8988T (cell line): ENCODE measurements at regions not wholly inside any gene's neighbourhood (a gene's known extent, or its start where the extent isn't known, plus 50 kb on each side); places are given as distances from the start of the nearest gene placed in this dataset.

Source experiments
- DNase-seq: peaks from one replicate; pipeline ENCODE4 v3.0.0; 2011

- DNase-seq: no peak
Measured at GRCh38 chr9:99559776-99560175, 261.9 kb upstream of the NR4A3 start.

GRCh38 chr9:99560561-99560960, 261.1 kb upstream of the NR4A3 start:
- DNase-seq: no peak

GRCh38 chr9:99561509-99561917, 260.2 kb upstream of the NR4A3 start:
- no peak for DNase-seq

- DNase-seq: no peak
Measured at GRCh38 chr9:99561961-99562565, 259.6 kb upstream of the NR4A3 start.

- no peak for DNase-seq
Measured at GRCh38 chr9:99563364-99563763, 258.3 kb upstream of the NR4A3 start.

GRCh38 chr9:99565203-99565602, 256.5 kb upstream of the NR4A3 start:
- no peak for DNase-seq

- no peak for DNase-seq
Measured at GRCh38 chr9:99567436-99567835, 254.2 kb upstream of the NR4A3 start.

- no peak for DNase-seq
Measured at GRCh38 chr9:99569840-99570239, 251.8 kb upstream of the NR4A3 start.

GRCh38 chr9:99572567-99572966, 249.1 kb upstream of the NR4A3 start:
- no peak for DNase-seq

GRCh38 chr9:99573085-99573484, 248.6 kb upstream of the NR4A3 start:
- DNase-seq: no peak

GRCh38 chr9:99573886-99574285, 247.8 kb upstream of the NR4A3 start:
- DNase-seq: no peak

GRCh38 chr9:99576002-99576401, 245.7 kb upstream of the NR4A3 start:
- no peak for DNase-seq

- DNase-seq: no peak
Measured at GRCh38 chr9:99576876-99577275, 244.8 kb upstream of the NR4A3 start.

- DNase-seq: no peak
Measured at GRCh38 chr9:99577351-99577750, 244.3 kb upstream of the NR4A3 start.

- DNase-seq: no peak
Measured at GRCh38 chr9:99578666-99579065, 243.0 kb upstream of the NR4A3 start.

GRCh38 chr9:99579964-99580363, 241.7 kb upstream of the NR4A3 start:
- DNase-seq: no peak

GRCh38 chr9:99582814-99583213, 238.9 kb upstream of the NR4A3 start:
- DNase-seq: no peak

- DNase-seq: no peak
Measured at GRCh38 chr9:99588299-99588698, 233.4 kb upstream of the NR4A3 start.

- no peak for DNase-seq
Measured at GRCh38 chr9:99588747-99589146, 232.9 kb upstream of the NR4A3 start.

GRCh38 chr9:99590410-99590809, 231.3 kb upstream of the NR4A3 start:
- DNase-seq: no peak

- DNase-seq: no peak
Measured at GRCh38 chr9:99590840-99591239, 230.8 kb upstream of the NR4A3 start.

GRCh38 chr9:99591770-99592169, 229.9 kb upstream of the NR4A3 start:
- DNase-seq: no peak

- no peak for DNase-seq
Measured at GRCh38 chr9:99592834-99593574, 228.7 kb upstream of the NR4A3 start.

GRCh38 chr9:99593610-99594009, 228.1 kb upstream of the NR4A3 start:
- DNase-seq: no peak
